ENCODE measurements at regions not wholly inside any gene's neighbourhood (a gene's known extent, or its start where the extent isn't known, plus 50 kb on each side); places are given as distances from the start of the nearest gene placed in this dataset.

- no peak for DNase-seq
Measured at GRCh38 chr12:67428431-67428830, 159.3 kb downstream of the CAND1 start.

- DNase-seq = peak; percentile 24
Measured at GRCh38 chr12:67430708-67431335, 161.7 kb downstream of the CAND1 start.

GRCh38 chr12:67431411-67432020 is 162.4 kb downstream of the CAND1 start:
- no peak for DNase-seq

GRCh38 chr12:67433385-67434175 is 164.4 kb downstream of the CAND1 start:
- peak; percentile 24 for DNase-seq

- peak; percentile 88 for DNase-seq
Measured at GRCh38 chr12:67434671-67435370, 165.7 kb downstream of the CAND1 start.

GRCh38 chr12:67436230-67436629 is 167.1 kb downstream of the CAND1 start:
- no peak for DNase-seq

- DNase-seq = no peak
Measured at GRCh38 chr12:67437011-67437410, 167.9 kb downstream of the CAND1 start.

- no peak for DNase-seq
Measured at GRCh38 chr12:67439611-67440010, 170.5 kb downstream of the CAND1 start.

GRCh38 chr12:67441736-67442346 is 172.7 kb downstream of the CAND1 start:
- DNase-seq = peak; percentile 94

GRCh38 chr12:67442347-67442841 is 173.2 kb downstream of the CAND1 start:
- peak; percentile 44 for DNase-seq

GRCh38 chr12:67442896-67443295 is 173.7 kb downstream of the CAND1 start:
- DNase-seq = no peak

- no peak for DNase-seq
Measured at GRCh38 chr12:67444542-67444941, 175.4 kb downstream of the CAND1 start.

- DNase-seq = peak; percentile 65
Measured at GRCh38 chr12:67446716-67447115, 177.6 kb downstream of the CAND1 start.

- DNase-seq = no peak
Measured at GRCh38 chr12:67447180-67447579, 178.0 kb downstream of the CAND1 start.

GRCh38 chr12:67449591-67450052 is 180.5 kb downstream of the CAND1 start:
- no peak for DNase-seq

- DNase-seq = no peak
Measured at GRCh38 chr12:67450441-67450840, 181.3 kb downstream of the CAND1 start.

- no peak for DNase-seq
Measured at GRCh38 chr12:67451206-67451605, 182.0 kb downstream of the CAND1 start.

- DNase-seq = no peak
Measured at GRCh38 chr12:67452119-67452805, 183.1 kb downstream of the CAND1 start.

- no peak for DNase-seq
Measured at GRCh38 chr12:67453191-67453590, 184.0 kb downstream of the CAND1 start.

GRCh38 chr12:67455236-67455635 is 186.1 kb downstream of the CAND1 start:
- no peak for DNase-seq

GRCh38 chr12:67456431-67456901 is 187.3 kb downstream of the CAND1 start:
- no peak for DNase-seq

GRCh38 chr12:67457136-67457535 is 188.0 kb downstream of the CAND1 start:
- no peak for DNase-seq
